ENCODE measurements at regions not wholly inside any gene's neighbourhood (a gene's known extent, or its start where the extent isn't known, plus 50 kb on each side); places are given as distances from the start of the nearest gene placed in this dataset.

- no peaks in the 10 kb centered on the region for H3K36me3 ChIP-seq
- intact Hi-C loops (cut with DNase I), result no loop called here
- no peaks in the 10 kb centered on the region for H3K4me1 ChIP-seq (replicated peaks)
- TF ChIP-seq POLR2A (IDR thresholded peaks at IDR 0.05), result no peak
- TF ChIP-seq CTCF (IDR thresholded peaks at IDR 0.05), result no peak
- TF ChIP-seq POLR2AphosphoS5 (IDR thresholded peaks at IDR 0.05), result no peak
- 90% methylated on average over 12 of the region's 12 CpGs for WGBS
- DNase-seq (ENCODE audit: low spot score), result no peak
- H3K27ac ChIP-seq, result no peak overlapping the region
- no peak overlapping the region for H3K4me3 ChIP-seq
- H3K9me3 ChIP-seq, result no peaks in the 10 kb centered on the region
- H3K27me3 ChIP-seq (replicated peaks; ENCODE audit: insufficient read depth), result no peaks in the 10 kb centered on the region
These were observed 207.7 kb downstream of the HS3ST3A1 start for GRCh38 chr17:13393841-13394710.

- no peak for TF ChIP-seq POLR2AphosphoS5 (IDR thresholded peaks at IDR 0.05)
- no peak for TF ChIP-seq POLR2A (IDR thresholded peaks at IDR 0.05)
- TF ChIP-seq CTCF (IDR thresholded peaks at IDR 0.05), result no peak
- no peak overlapping the region for H3K27ac ChIP-seq
- H3K36me3 ChIP-seq, result no peaks in the 10 kb centered on the region
- DNase-seq (ENCODE audit: low spot score), result no peak
- H3K27me3 ChIP-seq (replicated peaks; ENCODE audit: insufficient read depth), result no peaks in the 10 kb centered on the region
- H3K4me3 ChIP-seq, result no peak overlapping the region
- no peaks in the 10 kb centered on the region for H3K9me3 ChIP-seq
- WGBS, result 88% methylated on average over 1 of the region's 1 CpG
- H3K4me1 ChIP-seq (replicated peaks), result no peaks in the 10 kb centered on the region
- intact Hi-C loops (cut with DNase I), result no loop called here
These were observed 213.8 kb downstream of the HS3ST3A1 start for GRCh38 chr17:13387952-13388351.

GRCh38 chr17:13387236-13387635 lies 214.5 kb downstream of the HS3ST3A1 start:
- Histone ChIP-seq H3K4me1 (replicated peaks) (no peaks in the 10 kb centered on the region), H3K4me3 (no peak overlapping the region), H3K27ac (no peak overlapping the region), H3K27me3 (replicated peaks; ENCODE audit: insufficient read depth) (no peaks in the 10 kb centered on the region), H3K36me3 (no peaks in the 10 kb centered on the region), H3K9me3 (no peaks in the 10 kb centered on the region)
- no peak for DNase-seq (ENCODE audit: low spot score)
- TF ChIP-seq POLR2A (IDR thresholded peaks at IDR 0.05), result no peak
- no peak for TF ChIP-seq POLR2AphosphoS5 (IDR thresholded peaks at IDR 0.05)
- TF ChIP-seq CTCF (IDR thresholded peaks at IDR 0.05), result no peak
- 78% methylated on average over 5 of the region's 5 CpGs for WGBS
- intact Hi-C loops (cut with DNase I), result no loop called here

GRCh38 chr17:13385481-13385911 lies 216.2 kb downstream of the HS3ST3A1 start:
- WGBS, result 66% methylated on average over 5 of the region's 5 CpGs
- no peaks in the 10 kb centered on the region for H3K27me3 ChIP-seq (replicated peaks; ENCODE audit: insufficient read depth)
- H3K4me3 ChIP-seq, result no peak overlapping the region
- intact Hi-C loops (cut with DNase I), result no loop called here
- no peaks in the 10 kb centered on the region for H3K4me1 ChIP-seq (replicated peaks)
- TF ChIP-seq POLR2A (IDR thresholded peaks at IDR 0.05) (no peak), POLR2AphosphoS5 (IDR thresholded peaks at IDR 0.05) (no peak), CTCF (IDR thresholded peaks at IDR 0.05) (no peak)
- H3K36me3 ChIP-seq, result no peaks in the 10 kb centered on the region
- DNase-seq (ENCODE audit: low spot score), result no peak
- no peaks in the 10 kb centered on the region for H3K9me3 ChIP-seq
- no peak overlapping the region for H3K27ac ChIP-seq

GRCh38 chr17:13384626-13385025 lies 217.1 kb downstream of the HS3ST3A1 start:
- DNase-seq (ENCODE audit: low spot score), result no peak
- intact Hi-C loops (cut with DNase I), result no loop called here
- Histone ChIP-seq H3K4me1 (replicated peaks) (no peaks in the 10 kb centered on the region), H3K36me3 (no peaks in the 10 kb centered on the region), H3K27me3 (replicated peaks; ENCODE audit: insufficient read depth) (no peaks in the 10 kb centered on the region), H3K27ac (no peak overlapping the region), H3K9me3 (no peaks in the 10 kb centered on the region), H3K4me3 (no peak overlapping the region)
- 90% methylated on average over 1 of the region's 1 CpG for WGBS
- TF ChIP-seq POLR2A (IDR thresholded peaks at IDR 0.05) (no peak), CTCF (IDR thresholded peaks at IDR 0.05) (no peak), POLR2AphosphoS5 (IDR thresholded peaks at IDR 0.05) (no peak)

Data from prostate gland (tissue), 2 donors.